A549 (cell line): ENCODE measurements at regions not wholly inside any gene's neighbourhood (a gene's known extent, or its start where the extent isn't known, plus 50 kb on each side); places are given as distances from the start of the nearest gene placed in this dataset.

Experiments
- ATAC-seq, 2 experiments: fragments of 200-7000 bp in 1 of 2; fragments of >200 bp in 1 of 2; cut with Nextera tagmentation in 1 of 2; cut with Tn5 transposase in 1 of 2; 3 replicates each; pipeline versions ENCODE4 v1.8.0 to v1.9.1; 2018 to 2020; ENCODE audit warnings: mild to moderate bottlenecking in 1 of 2, moderate library complexity in 1 of 2
- CTCF ChIA-PET: fragments of 300-600 bp; sonication (Branson Sonifier 250); formaldehyde crosslinking; extraction: SDS; loops from one replicate; lab custom pipeline; 2021; ENCODE audit warnings: antibody characterized with exemption, inconsistent platforms; lab: Yijun Ruan, JAX
- POLR2A ChIA-PET: fragments of 350-600 bp; formaldehyde crosslinking; extraction: SDS; loops from one replicate; lab custom pipeline; 2021; ENCODE audit warnings: antibody characterized with exemption, inconsistent platforms; lab: Yijun Ruan, JAX
- DNase-seq, 2 experiments: peaks; one replicate each; pipeline versions ENCODE4 v3.0.0 to v3.0.0-alpha.2; 2011 to 2016; ENCODE audit warnings: low read depth in 1 of 2, low spot score in 1 of 2
- FAIRE-seq: peaks from 2 replicates; lab custom pipeline; 2011; peaks lifted over from hg19 to GRCh38; lab: Jason Lieb, UNC
- H3K27ac ChIP-seq, 2 experiments: fragments of >200 bp; sonication (Bioruptor Twin); formaldehyde crosslinking; 3 replicates each; pipeline ENCODE4 v1.5.1; 2016 to 2017
- H3K4me1 ChIP-seq: fragments of >200 bp; sonication (Bioruptor Twin); formaldehyde crosslinking; 3 replicates; pipeline ENCODE4 v1.6.1; 2016
- H3K4me2 ChIP-seq: fragments of >200 bp; sonication (Bioruptor Twin); formaldehyde crosslinking; 3 replicates; pipeline ENCODE4 v1.6.1; 2016
- H3K4me3 ChIP-seq: fragments of >200 bp; sonication (Bioruptor Twin); formaldehyde crosslinking; 3 replicates; pipeline ENCODE4 v1.5.1; 2016
- H3K9me3 ChIP-seq: fragments of >200 bp; sonication (Bioruptor Twin); formaldehyde crosslinking; 3 replicates; pipeline ENCODE4 v1.6.1; 2016
- CBX2 ChIP-seq: fragments of 200-600 bp; sonication (generic); IDR thresholded peaks from 2 replicates; pipeline ENCODE4 v1.6.1; 2016; ENCODE audit warnings: low read depth, mild to moderate bottlenecking, borderline replicate concordance
- CEBPB ChIP-seq, 2 experiments: fragments of >200 bp in 1 of 2; sonication (Bioruptor Twin) in 1 of 2; formaldehyde crosslinking in 1 of 2; IDR thresholded peaks; 2 replicates each; pipeline ENCODE4 v1.6.1; 2012 to 2016
- E2F6 ChIP-seq: IDR thresholded peaks from 2 replicates; pipeline ENCODE4 v1.6.1; 2012; ENCODE audit warnings: low read depth, borderline replicate concordance
- EP300 ChIP-seq, 2 experiments: fragments of >200 bp; sonication (Bioruptor Twin); formaldehyde crosslinking; IDR thresholded peaks; 2 replicates in 1 of 2; 3 replicates in 1 of 2; pipeline ENCODE4 v1.6.1; 2016 to 2017
- ESRRA ChIP-seq: fragments of 150-350 bp; IDR thresholded peaks from 2 replicates; pipeline ENCODE4 v1.6.1; 2014; ENCODE audit warnings: mild to moderate bottlenecking, low read length, borderline replicate concordance
- GATA3 ChIP-seq: IDR thresholded peaks from 2 replicates; pipeline ENCODE4 v1.6.1; 2012; ENCODE audit warnings: borderline replicate concordance
- HMGXB4 ChIP-seq: fragments of 250-450 bp; sonication (Bioruptor Pico); IDR thresholded peaks from 2 replicates; pipeline ENCODE4 v1.5.0; 2021; ENCODE audit warnings: mild to moderate bottlenecking, moderate library complexity, borderline replicate concordance
- HOXA7 ChIP-seq: fragments of 250-450 bp; sonication (Bioruptor Pico); IDR thresholded peaks from 2 replicates; pipeline ENCODE4 v1.5.0; 2020; ENCODE audit warnings: mild to moderate bottlenecking, moderate library complexity
- HOXB13 ChIP-seq: fragments of 250-450 bp; sonication (Bioruptor Pico); IDR thresholded peaks from 2 replicates; pipeline ENCODE4 v1.5.0; 2020; ENCODE audit warnings: low read depth, mild to moderate bottlenecking, moderate library complexity
- HOXB5 ChIP-seq: fragments of 250-450 bp; sonication (Bioruptor Pico); IDR thresholded peaks from 2 replicates; pipeline ENCODE4 v1.5.0; 2020; ENCODE audit warnings: mild to moderate bottlenecking, moderate library complexity
- JUN ChIP-seq, 2 experiments: fragments of >200 bp; sonication (Bioruptor Twin); formaldehyde crosslinking; IDR thresholded peaks; 2 replicates in 1 of 2; 3 replicates in 1 of 2; pipeline ENCODE4 v1.6.1; 2016 to 2017
- KDM5A ChIP-seq: fragments of 200-600 bp; sonication (generic); IDR thresholded peaks from 2 replicates; pipeline ENCODE4 v1.6.1; 2016; ENCODE audit warnings: antibody characterized with exemption, mild to moderate bottlenecking
- MAFK ChIP-seq: fragments of 450-650 bp; IDR thresholded peaks from 2 replicates; pipeline ENCODE4 v1.6.1; 2014; ENCODE audit not compliant: partially characterized antibody
- MAZ ChIP-seq: fragments of 150-350 bp; IDR thresholded peaks from 2 replicates; pipeline ENCODE4 v1.6.1; 2014; ENCODE audit warnings: antibody characterized with exemption, low read depth, low read length, borderline replicate concordance
- MYC ChIP-seq: IDR thresholded peaks from 2 replicates; pipeline ENCODE4 v1.6.1; 2012; ENCODE audit warnings: mild to moderate bottlenecking, inconsistent platforms, low read length, improper control_type of control experiment, borderline replicate concordance
- NFE2L2 ChIP-seq: fragments of 150-350 bp; conservative IDR thresholded peaks from 2 replicates; pipeline ENCODE4 v1.6.1; 2014; ENCODE audit warnings: low read length
- PBX3 ChIP-seq: IDR thresholded peaks from 2 replicates; pipeline ENCODE4 v1.6.1; 2012
- PHF8 ChIP-seq: fragments of 200-600 bp; sonication (generic); IDR thresholded peaks from 2 replicates; pipeline ENCODE4 v1.6.1; 2016; ENCODE audit warnings: low read depth, mild to moderate bottlenecking, antibody characterized with exemption, moderate library complexity, borderline replicate concordance
- POLR2AphosphoS2 ChIP-seq: conservative IDR thresholded peaks from 2 replicates; pipeline ENCODE4 v1.6.1; 2012; ENCODE audit warnings: low read length, improper control_type of control experiment, inconsistent platforms
- RFX5 ChIP-seq: fragments of 450-650 bp; IDR thresholded peaks from 2 replicates; pipeline ENCODE4 v1.7.1; 2014; ENCODE audit warnings: antibody characterized with exemption, mild to moderate bottlenecking, moderate library complexity
- RNF2 ChIP-seq: fragments of 200-600 bp; sonication (generic); IDR thresholded peaks from 2 replicates; pipeline ENCODE4 v1.6.1; 2016; ENCODE audit warnings: low read depth, mild to moderate bottlenecking, antibody characterized with exemption, moderate library complexity, borderline replicate concordance
- SMC3 ChIP-seq: fragments of >200 bp; sonication (Bioruptor Twin); formaldehyde crosslinking; IDR thresholded peaks from 3 replicates; pipeline ENCODE4 v1.6.1; 2018; ENCODE audit warnings: inconsistent platforms
- TFCP2L1 ChIP-seq: fragments of 250-450 bp; sonication (Bioruptor Pico); IDR thresholded peaks from 2 replicates; pipeline ENCODE4 v1.5.0; 2021; ENCODE audit warnings: mild to moderate bottlenecking
- ZC3H11A ChIP-seq: fragments of 450-650 bp; IDR thresholded peaks from 2 replicates; pipeline ENCODE4 v1.6.1; 2014; ENCODE audit warnings: antibody characterized with exemption, mild to moderate bottlenecking
- ZNF302 ChIP-seq: fragments of 250-450 bp; sonication (Bioruptor Pico); IDR thresholded peaks from 2 replicates; pipeline ENCODE4 v1.9.0; 2021; ENCODE audit warnings: inconsistent platforms, mild to moderate bottlenecking, moderate library complexity
- ZSCAN20 ChIP-seq: fragments of 250-450 bp; sonication (Bioruptor Pico); IDR thresholded peaks from 2 replicates; pipeline ENCODE4 v1.8.0; 2022; ENCODE audit warnings: mild to moderate bottlenecking, moderate library complexity
- WGBS: methylation state at CpG from one replicate; pipeline ENCODE4 v1.1.6; 2017; ENCODE audit errors: missing lambda C conversion rate; 5-methylcytosine and 5-hydroxymethylcytosine counted together
- TF ChIP-seq, protein P1 (sequence below): fragments of >200 bp; sonication (Bioruptor Twin); formaldehyde crosslinking; IDR thresholded peaks from 3 replicates; pipeline ENCODE4 v1.5.1; 2016
- TF ChIP-seq, protein P2 (sequence below): fragments of >200 bp; sonication (Bioruptor Twin); formaldehyde crosslinking; IDR thresholded peaks from 2 replicates; pipeline ENCODE4 v1.6.1; 2016
- TF ChIP-seq, protein P3 (sequence below): fragments of 200-600 bp; sonication (generic); IDR thresholded peaks from 2 replicates; pipeline ENCODE4 v1.6.1; 2016; ENCODE audit warnings: antibody characterized with exemption, mild to moderate bottlenecking, moderate library complexity
- TF ChIP-seq, protein P4 (sequence below): IDR thresholded peaks from 2 replicates; pipeline ENCODE4 v1.6.1; 2012

DNA sequence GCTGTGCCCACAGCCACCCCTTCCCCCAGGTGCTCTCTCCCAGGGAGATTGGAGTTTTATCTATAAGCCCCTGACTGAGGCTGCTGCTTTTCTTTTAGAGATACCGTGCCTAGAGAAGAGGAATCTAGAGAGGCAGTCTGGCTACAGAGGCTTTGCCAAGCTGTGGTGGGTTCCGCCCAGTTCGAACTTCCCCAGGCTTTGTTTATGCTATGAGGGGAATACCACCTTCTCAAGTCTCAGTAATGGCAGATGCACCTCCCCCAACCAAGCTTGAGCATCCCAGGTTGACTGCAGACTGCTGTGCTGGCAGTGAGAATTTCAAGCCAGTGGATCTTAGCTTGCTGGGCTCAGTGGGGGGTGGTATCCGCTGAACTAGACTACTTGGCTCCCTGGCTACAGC, 157.4 kb downstream of the CAAP1 start:
- ChIA-PET CTCF (interaction anchor here (1.1 to 1.2 kb wide), 2 partner anchors 11 to 240 kb away, joined by 3 to 4 read pairs; no protein-coding TSS in a partner anchor), POLR2A (no interaction called here)
- Histone ChIP-seq H3K9me3 (peaks cover 8% of the 10 kb centered on the region; the same call in 1 of the 3 replicates), H3K4me2 (no peak overlapping the region), H3K4me1 (no peaks in the 10 kb centered on the region), H3K4me3 (no peak overlapping the region), H3K27ac (no peak overlapping the region)
- TF ChIP-seq MYC (no peak), CBX2 (no peak), RNF2 (no peak), HMGXB4 (CRISPR knock-in tag) (no peak), JUN (IDR thresholded peaks at IDR 0.05) (no peak), MAFK (no peak), CEBPB (IDR thresholded peaks at IDR 0.05) (no peak), ZSCAN20 (CRISPR knock-in tag) (no peak), PBX3 (no peak), ZNF302 (no peak), NFE2L2 (no peak), HOXA7 (CRISPR knock-in tag) (no peak), TFCP2L1 (CRISPR knock-in tag) (no peak), GATA3 (no peak), POLR2AphosphoS2 (no peak), PHF8 (no peak)
- TF ChIP-seq, protein P1, sequence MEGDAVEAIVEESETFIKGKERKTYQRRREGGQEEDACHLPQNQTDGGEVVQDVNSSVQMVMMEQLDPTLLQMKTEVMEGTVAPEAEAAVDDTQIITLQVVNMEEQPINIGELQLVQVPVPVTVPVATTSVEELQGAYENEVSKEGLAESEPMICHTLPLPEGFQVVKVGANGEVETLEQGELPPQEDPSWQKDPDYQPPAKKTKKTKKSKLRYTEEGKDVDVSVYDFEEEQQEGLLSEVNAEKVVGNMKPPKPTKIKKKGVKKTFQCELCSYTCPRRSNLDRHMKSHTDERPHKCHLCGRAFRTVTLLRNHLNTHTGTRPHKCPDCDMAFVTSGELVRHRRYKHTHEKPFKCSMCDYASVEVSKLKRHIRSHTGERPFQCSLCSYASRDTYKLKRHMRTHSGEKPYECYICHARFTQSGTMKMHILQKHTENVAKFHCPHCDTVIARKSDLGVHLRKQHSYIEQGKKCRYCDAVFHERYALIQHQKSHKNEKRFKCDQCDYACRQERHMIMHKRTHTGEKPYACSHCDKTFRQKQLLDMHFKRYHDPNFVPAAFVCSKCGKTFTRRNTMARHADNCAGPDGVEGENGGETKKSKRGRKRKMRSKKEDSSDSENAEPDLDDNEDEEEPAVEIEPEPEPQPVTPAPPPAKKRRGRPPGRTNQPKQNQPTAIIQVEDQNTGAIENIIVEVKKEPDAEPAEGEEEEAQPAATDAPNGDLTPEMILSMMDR: no peak
- TF ChIP-seq, protein P2, sequence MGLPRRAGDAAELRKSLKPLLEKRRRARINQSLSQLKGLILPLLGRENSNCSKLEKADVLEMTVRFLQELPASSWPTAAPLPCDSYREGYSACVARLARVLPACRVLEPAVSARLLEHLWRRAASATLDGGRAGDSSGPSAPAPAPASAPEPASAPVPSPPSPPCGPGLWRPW: no peak
- ATAC-seq (no peak), DNase-seq (no peak), FAIRE-seq (no peak)
- WGBS: 8% methylated on average over 4 of the region's 4 CpGs

- TF ChIP-seq KDM5A: no peak
- no peak for TF ChIP-seq ZSCAN20 (CRISPR knock-in tag)
- TF ChIP-seq MAFK: no peak
- TF ChIP-seq SMC3: no peak
- no peak for TF ChIP-seq MAZ
- TF ChIP-seq CEBPB (IDR thresholded peaks at IDR 0.05): no peak
- no peak for TF ChIP-seq MYC
- no peak for TF ChIP-seq EP300 (IDR thresholded peaks at IDR 0.05)
- TF ChIP-seq E2F6: no peak
- TF ChIP-seq RNF2: no peak
- no peak for TF ChIP-seq ESRRA
- TF ChIP-seq HOXB5 (CRISPR knock-in tag): no peak
- TF ChIP-seq, protein P3, sequence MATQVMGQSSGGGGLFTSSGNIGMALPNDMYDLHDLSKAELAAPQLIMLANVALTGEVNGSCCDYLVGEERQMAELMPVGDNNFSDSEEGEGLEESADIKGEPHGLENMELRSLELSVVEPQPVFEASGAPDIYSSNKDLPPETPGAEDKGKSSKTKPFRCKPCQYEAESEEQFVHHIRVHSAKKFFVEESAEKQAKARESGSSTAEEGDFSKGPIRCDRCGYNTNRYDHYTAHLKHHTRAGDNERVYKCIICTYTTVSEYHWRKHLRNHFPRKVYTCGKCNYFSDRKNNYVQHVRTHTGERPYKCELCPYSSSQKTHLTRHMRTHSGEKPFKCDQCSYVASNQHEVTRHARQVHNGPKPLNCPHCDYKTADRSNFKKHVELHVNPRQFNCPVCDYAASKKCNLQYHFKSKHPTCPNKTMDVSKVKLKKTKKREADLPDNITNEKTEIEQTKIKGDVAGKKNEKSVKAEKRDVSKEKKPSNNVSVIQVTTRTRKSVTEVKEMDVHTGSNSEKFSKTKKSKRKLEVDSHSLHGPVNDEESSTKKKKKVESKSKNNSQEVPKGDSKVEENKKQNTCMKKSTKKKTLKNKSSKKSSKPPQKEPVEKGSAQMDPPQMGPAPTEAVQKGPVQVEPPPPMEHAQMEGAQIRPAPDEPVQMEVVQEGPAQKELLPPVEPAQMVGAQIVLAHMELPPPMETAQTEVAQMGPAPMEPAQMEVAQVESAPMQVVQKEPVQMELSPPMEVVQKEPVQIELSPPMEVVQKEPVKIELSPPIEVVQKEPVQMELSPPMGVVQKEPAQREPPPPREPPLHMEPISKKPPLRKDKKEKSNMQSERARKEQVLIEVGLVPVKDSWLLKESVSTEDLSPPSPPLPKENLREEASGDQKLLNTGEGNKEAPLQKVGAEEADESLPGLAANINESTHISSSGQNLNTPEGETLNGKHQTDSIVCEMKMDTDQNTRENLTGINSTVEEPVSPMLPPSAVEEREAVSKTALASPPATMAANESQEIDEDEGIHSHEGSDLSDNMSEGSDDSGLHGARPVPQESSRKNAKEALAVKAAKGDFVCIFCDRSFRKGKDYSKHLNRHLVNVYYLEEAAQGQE: no peak
- TF ChIP-seq, protein P4, sequence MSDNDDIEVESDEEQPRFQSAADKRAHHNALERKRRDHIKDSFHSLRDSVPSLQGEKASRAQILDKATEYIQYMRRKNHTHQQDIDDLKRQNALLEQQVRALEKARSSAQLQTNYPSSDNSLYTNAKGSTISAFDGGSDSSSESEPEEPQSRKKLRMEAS: no peak
- no peak for TF ChIP-seq ZC3H11A
- TF ChIP-seq TFCP2L1 (CRISPR knock-in tag): no peak
- TF ChIP-seq CBX2: no peak
- no peak for TF ChIP-seq RFX5
- no peak for TF ChIP-seq HOXB13 (CRISPR knock-in tag)
- no peak for TF ChIP-seq JUN (IDR thresholded peaks at IDR 0.05)
- TF ChIP-seq, all 56 proteins: peak for 0
- 73% methylated on average over 3 of the region's 3 CpGs for WGBS
- Histone ChIP-seq H3K4me1 (no peaks in the 10 kb centered on the region), H3K27ac (no peak overlapping the region), H3K9me3 (0 out of 3 replicates have a peak, but pooled peaks cover 3% of the 10 kb centered on the region), H3K4me2 (no peak overlapping the region), H3K4me3 (no peak overlapping the region)
- ChIA-PET POLR2A (no interaction called here), CTCF (no interaction called here)
- FAIRE-seq (no peak), DNase-seq (no peak), ATAC-seq (no peak)
Observed at GRCh38 chr9:26729187-26729586, 163.4 kb downstream of the CAAP1 start.
